Adrenal gland (tissue), 9 donors: ENCODE measurements at regions not wholly inside any gene's neighbourhood (a gene's known extent, or its start where the extent isn't known, plus 50 kb on each side); places are given as distances from the start of the nearest gene placed in this dataset.

Experiments
- DNase-seq, 7 donors: peaks; one replicate each; pipeline ENCODE4 v3.0.0-alpha.2; 2019 to 2020
- H3K27ac ChIP-seq, 5 donors: fragments of 200-600 bp; sonication (generic) in 4 of 5; 1 replicate in 3 of 5; 2 replicates in 2 of 5; pipeline versions ENCODE4 v1.5.1 to v1.8.0; 2016 to 2020; ENCODE audit warnings: mild to moderate bottlenecking in 1 of 5
- H3K27me3 ChIP-seq: fragments of 200-600 bp; 2 replicates; pipeline ENCODE4 v1.8.0; 2021
- H3K36me3 ChIP-seq, 2 donors: fragments of 200-600 bp; replicated peaks in 1 of 2; 1 replicate in 1 of 2; 2 replicates in 1 of 2; pipeline versions ENCODE4 v1.5.1 to v1.8.0; 2018 to 2022
- H3K4me1 ChIP-seq, 2 donors: fragments of 200-600 bp; replicated peaks in 1 of 2; 1 replicate in 1 of 2; 2 replicates in 1 of 2; pipeline versions ENCODE4 v1.5.1 to v1.8.0; 2018 to 2021
- H3K4me3 ChIP-seq, 4 donors: fragments of 200-600 bp; sonication (generic) in 3 of 4; one replicate each; pipeline ENCODE4 v1.5.1; 2016 to 2018
- H3K9me3 ChIP-seq, 3 donors: fragments of 200-600 bp; sonication (generic) in 1 of 3; replicated peaks in 1 of 3; 1 replicate in 2 of 3; 2 replicates in 1 of 3; pipeline versions ENCODE4 v1.5.1 to v1.8.0; 2016 to 2021
- CTCF ChIP-seq, 6 experiments: fragments of 450-650 bp in 4 of 6; fragments of 200-600 bp in 2 of 6; sonication (generic) in 1 of 6; IDR thresholded peaks; 1 replicate in 5 of 6; 2 replicates in 1 of 6; pipeline versions ENCODE4 v1.5.1 to v1.8.0; 2016 to 2021; ENCODE audit warnings: antibody characterized with exemption in 6 of 6, mild to moderate bottlenecking in 2 of 6, moderate library complexity in 1 of 6
- POLR2A ChIP-seq, 2 donors: fragments of 450-650 bp; IDR thresholded peaks; one replicate each; pipeline ENCODE4 v1.6.1; 2017; ENCODE audit warnings: antibody characterized with exemption in 2 of 2, mild to moderate bottlenecking in 2 of 2, moderate library complexity in 1 of 2
- WGBS, 4 donors: extraction: QIAGEN DNeasy Blood & Tissue Kit in 2 of 4; methylation state at CpG; one replicate each; pipeline versions ENCODE4 v1.1.5 to v1.1.7; 2013 to 2017; 5-methylcytosine and 5-hydroxymethylcytosine counted together
- intact Hi-C, 2 donors: fragments of 100-400 bp; cut with DNase I; formaldehyde crosslinking; loops; one replicate each; pipeline versions ENCODE4 v1.14.1 to v1.15.0; 2022 to 2023
- donor health status: healthy with polysubstance abuse.
- donor health status: Bipolar disorder and iron deficiency.
- donor health status: DM: yes; HTN: yes; CAD: no.
- donor health status: DM: no; HTN: no; CAD: no.
- donor health status: DM: no; HTN: no; CAD: no.

GRCh38 chr9:27654629-27655285 lies 81.5 kb upstream of the C9orf72 start:
- DNase-seq: no peak
- intact Hi-C loops: no loop called here
- Histone ChIP-seq H3K9me3 (no peaks in the 10 kb centered on the region), H3K36me3 (no peaks in the 10 kb centered on the region), H3K27ac (no peak overlapping the region), H3K4me3 (no peak overlapping the region), H3K4me1 (no peaks in the 10 kb centered on the region), H3K27me3 (no peaks in the 10 kb centered on the region)
- WGBS, 4 donors: 82 to 87% (median 86%) methylated on average over 12 to 17 of the region's 17 CpGs
- TF ChIP-seq POLR2A (IDR thresholded peaks at IDR 0.05) (no peak), CTCF (IDR thresholded peaks at IDR 0.05) (no peak)

DNA sequence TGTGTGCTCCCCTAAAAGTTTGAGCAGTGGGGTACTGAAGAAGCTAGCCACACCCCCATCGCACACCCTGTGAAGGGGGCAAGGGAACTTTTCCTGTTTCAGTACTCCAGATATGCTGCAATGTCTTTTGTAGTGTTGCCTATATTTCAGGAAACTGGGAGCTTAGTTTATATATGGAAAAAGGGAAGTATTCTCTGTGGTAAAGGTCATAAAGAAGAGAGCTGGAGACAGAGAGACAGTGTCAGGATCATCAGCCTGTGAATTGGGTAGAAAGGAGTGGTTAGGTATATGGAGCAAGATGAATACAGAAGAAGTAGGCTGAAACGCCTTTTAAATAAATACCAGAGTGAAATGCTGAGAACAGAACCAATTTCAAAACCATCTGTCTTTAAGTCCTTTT lies 82.2 kb upstream of the C9orf72 start:
- intact Hi-C loops: no loop called here
- no peak for TF ChIP-seq CTCF (IDR thresholded peaks at IDR 0.05)
- TF ChIP-seq POLR2A (IDR thresholded peaks at IDR 0.05): no peak
- Histone ChIP-seq H3K4me3 (no peak overlapping the region), H3K27me3 (no peaks in the 10 kb centered on the region), H3K9me3 (no peaks in the 10 kb centered on the region), H3K36me3 (no peaks in the 10 kb centered on the region), H3K4me1 (no peaks in the 10 kb centered on the region), H3K27ac (no peak overlapping the region)
- DNase-seq: no peak
- 61 to 81% (median 72%) methylated on average over 2 of the region's 2 CpGs for WGBS, 4 donors

DNA sequence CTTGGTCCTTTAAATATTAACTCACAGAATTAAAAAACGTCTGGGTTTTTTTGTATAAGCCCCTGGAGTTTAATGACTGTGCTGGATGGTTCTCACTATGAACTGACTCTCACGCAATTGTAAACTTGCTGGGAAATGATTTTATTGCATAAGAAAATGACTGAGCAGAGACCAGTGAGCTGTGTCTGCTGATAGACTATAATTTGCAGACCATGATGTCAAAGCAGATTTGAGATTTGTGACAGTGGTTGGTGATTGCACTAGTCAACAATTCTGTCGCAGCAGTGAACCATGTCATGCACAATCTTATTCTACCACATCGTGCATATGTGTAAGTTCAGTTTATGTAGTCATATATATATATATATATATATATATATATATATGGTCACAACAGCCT lies 85.7 kb upstream of the C9orf72 start:
- no peak overlapping the region for H3K27ac ChIP-seq
- no peaks in the 10 kb centered on the region for H3K27me3 ChIP-seq
- H3K4me3 ChIP-seq: no peak overlapping the region
- 58 to 74% (median 63%) methylated on average over 4 of the region's 4 CpGs for WGBS, 4 donors
- DNase-seq: no peak
- no peaks in the 10 kb centered on the region for H3K36me3 ChIP-seq
- TF ChIP-seq POLR2A (IDR thresholded peaks at IDR 0.05) (no peak), CTCF (IDR thresholded peaks at IDR 0.05) (no peak)
- no peaks in the 10 kb centered on the region for H3K4me1 ChIP-seq
- no peaks in the 10 kb centered on the region for H3K9me3 ChIP-seq
- intact Hi-C loops: no loop called here

- WGBS, 4 donors: 58 to 73% (median 61%) methylated on average over 3 of the region's 3 CpGs
- Histone ChIP-seq H3K27ac (no peak overlapping the region), H3K36me3 (no peaks in the 10 kb centered on the region), H3K27me3 (no peaks in the 10 kb centered on the region), H3K4me3 (no peak overlapping the region), H3K4me1 (no peaks in the 10 kb centered on the region), H3K9me3 (no peaks in the 10 kb centered on the region)
- intact Hi-C loops: no loop called here
- no peak for DNase-seq
- TF ChIP-seq CTCF (IDR thresholded peaks at IDR 0.05): no peak
- no peak for TF ChIP-seq POLR2A (IDR thresholded peaks at IDR 0.05)
Measured at GRCh38 chr9:27659571-27659970, 86.3 kb upstream of the C9orf72 start.
